Epithelial cell of esophagus (primary cell): ENCODE measurements at regions not wholly inside any gene's neighbourhood (a gene's known extent, or its start where the extent isn't known, plus 50 kb on each side); places are given as distances from the start of the nearest gene placed in this dataset.

Source experiments
- DNase-seq: peaks from one replicate; pipeline ENCODE4 v3.0.0; 2010; ENCODE audit warnings: low read depth
- H3K4me3 ChIP-seq: 2 replicates; pipeline ENCODE4 v1.5.1; 2011; ENCODE audit warnings: mild to moderate bottlenecking, low read length, control low read depth
- CTCF ChIP-seq: IDR thresholded peaks from 2 replicates; pipeline ENCODE4 v1.5.1; 2011; ENCODE audit warnings: low read depth, mild to moderate bottlenecking, low read length, control low read depth, inconsistent platforms; ENCODE audit not compliant: insufficient read depth; ENCODE audit errors: missing control alignments

- no peak overlapping the region for H3K4me3 ChIP-seq
- peak; percentile 56 for DNase-seq
- no peak for TF ChIP-seq CTCF
Measured at GRCh38 chr3:106029954-106030626, 161.3 kb upstream of the CBLB start.

- H3K4me3 ChIP-seq = no peak overlapping the region
- TF ChIP-seq CTCF = no peak
- DNase-seq = peak; percentile 58
Measured at GRCh38 chr3:106030627-106030963, 161.8 kb upstream of the CBLB start.

DNA sequence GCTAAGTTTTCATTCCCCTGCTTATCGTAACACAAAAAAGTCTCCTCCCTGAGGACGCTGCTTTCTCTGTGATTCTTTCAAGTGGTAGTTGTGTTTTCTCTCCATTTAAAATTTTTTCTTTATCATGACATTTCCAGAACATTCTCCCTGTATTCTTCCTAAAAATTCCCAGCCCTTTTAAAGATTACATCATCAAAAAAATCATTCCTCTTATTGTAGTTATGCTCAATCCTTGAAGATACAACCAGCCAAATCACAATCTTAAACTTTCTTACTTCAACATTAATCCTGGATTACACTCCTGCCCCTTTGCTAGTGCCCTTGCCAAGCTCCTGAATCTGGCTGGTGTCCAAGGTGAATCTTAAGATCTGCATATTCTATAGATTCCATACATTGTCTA lies 163.7 kb upstream of the CBLB start:
- TF ChIP-seq CTCF = no peak
- DNase-seq = no peak
- no peak overlapping the region for H3K4me3 ChIP-seq

- no peak for TF ChIP-seq CTCF
- H3K4me3 ChIP-seq = no peak overlapping the region
- DNase-seq = no peak
Measured at GRCh38 chr3:106033654-106034053, 164.8 kb upstream of the CBLB start.

GRCh38 chr3:106034313-106034712 lies 165.5 kb upstream of the CBLB start:
- DNase-seq = peak; percentile 81
- no peak overlapping the region for H3K4me3 ChIP-seq
- TF ChIP-seq CTCF = no peak

GRCh38 chr3:106035619-106036018 lies 166.8 kb upstream of the CBLB start:
- no peak for TF ChIP-seq CTCF
- DNase-seq = no peak
- H3K4me3 ChIP-seq = no peak overlapping the region

DNA sequence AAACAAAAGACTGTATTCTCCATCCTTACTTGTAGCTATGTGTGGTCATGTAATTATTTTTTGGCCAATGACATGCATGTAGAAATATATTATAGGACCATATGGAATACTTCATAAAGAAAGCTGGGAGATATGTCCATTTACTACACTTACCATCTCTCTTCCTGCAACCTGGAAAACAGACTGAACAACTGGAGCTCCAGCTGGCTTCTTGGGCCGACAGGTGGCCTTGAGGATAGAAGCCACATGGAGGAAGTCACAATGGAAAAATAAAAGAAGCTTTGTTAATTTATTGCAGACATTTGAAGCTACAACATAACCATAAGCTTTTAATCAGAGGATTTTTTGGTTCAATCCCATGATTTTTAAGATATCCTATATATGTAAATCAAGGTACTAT lies 167.9 kb upstream of the CBLB start:
- H3K4me3 ChIP-seq = no peak overlapping the region
- no peak for TF ChIP-seq CTCF
- DNase-seq = no peak
